Activated CD4-positive, CD25-positive, alpha-beta regulatory T cell treated with anti-CD3 and anti-CD28 coated beads, Interleukin-2, amount 50 U/mL, for 24 hours (primary cell): ENCODE measurements at regions not wholly inside any gene's neighbourhood (a gene's known extent, or its start where the extent isn't known, plus 50 kb on each side); places are given as distances from the start of the nearest gene placed in this dataset.

Experiments
- ATAC-seq, 2 donors: fragments of 150-1000 bp; cut with Tn5 transposase; one replicate each; pipeline ENCODE4 v1.10.0; 2021; ENCODE audit warnings: mild to moderate bottlenecking in 1 of 2, moderate library complexity in 1 of 2

DNA sequence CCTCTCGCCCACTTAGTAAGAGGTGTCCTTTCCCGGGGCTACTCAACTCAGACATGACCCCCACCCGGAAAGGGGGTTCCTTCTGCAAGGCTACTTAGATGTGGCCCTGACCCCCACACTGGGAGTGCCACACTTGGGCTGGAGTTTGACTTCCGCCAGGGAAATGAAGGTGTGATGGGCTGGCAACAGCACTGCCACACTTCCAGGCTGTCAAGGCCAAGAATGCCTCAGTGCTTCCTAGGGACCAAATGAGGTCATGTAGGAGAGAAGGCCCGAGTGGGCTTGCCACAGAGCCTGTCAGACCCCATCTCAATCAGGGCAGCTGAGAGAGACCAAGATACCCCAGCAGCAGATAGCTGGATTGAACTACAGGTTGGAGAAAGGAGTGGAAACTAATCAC lies 55.5 kb downstream of the DRD1 start:
- ATAC-seq = no peak

DNA sequence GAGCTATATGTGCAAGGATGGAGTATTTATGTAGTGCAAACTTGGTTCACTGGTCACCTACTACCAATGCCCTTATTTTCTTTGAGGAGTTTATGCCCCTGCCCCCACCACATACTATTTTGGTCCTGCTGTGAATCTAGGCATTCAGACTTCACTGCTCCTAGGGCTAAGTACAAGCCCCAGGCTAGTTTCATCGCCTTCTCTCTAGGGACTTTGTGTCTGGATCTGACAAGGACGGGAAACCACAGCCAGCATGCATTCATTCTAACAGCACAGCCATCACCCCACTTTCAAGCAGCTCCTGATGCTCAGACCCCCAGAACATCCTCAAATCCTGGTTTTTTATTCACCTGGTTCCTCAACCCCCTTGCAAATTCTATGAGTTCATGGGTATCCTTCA lies 56.8 kb downstream of the DRD1 start:
- ATAC-seq = no peak

DNA sequence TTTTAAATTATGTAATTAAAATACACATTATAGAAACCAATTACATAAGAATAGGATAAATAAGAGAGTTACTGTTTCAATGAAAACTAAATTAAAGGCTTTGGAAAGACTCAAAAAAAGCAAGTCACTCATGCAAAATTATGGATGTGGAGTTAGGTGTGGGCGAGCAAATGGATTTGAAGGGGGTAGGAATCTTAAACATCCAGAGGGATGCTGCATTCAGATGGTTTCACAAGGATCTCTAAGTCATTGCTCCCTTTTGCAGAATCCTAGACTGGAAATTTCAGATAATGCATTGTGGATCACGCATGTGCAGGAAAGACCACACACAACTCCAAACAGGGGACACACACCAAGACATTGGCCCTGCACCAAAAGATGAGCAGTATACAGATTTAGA lies 57.5 kb downstream of the DRD1 start:
- ATAC-seq = no peak

DNA sequence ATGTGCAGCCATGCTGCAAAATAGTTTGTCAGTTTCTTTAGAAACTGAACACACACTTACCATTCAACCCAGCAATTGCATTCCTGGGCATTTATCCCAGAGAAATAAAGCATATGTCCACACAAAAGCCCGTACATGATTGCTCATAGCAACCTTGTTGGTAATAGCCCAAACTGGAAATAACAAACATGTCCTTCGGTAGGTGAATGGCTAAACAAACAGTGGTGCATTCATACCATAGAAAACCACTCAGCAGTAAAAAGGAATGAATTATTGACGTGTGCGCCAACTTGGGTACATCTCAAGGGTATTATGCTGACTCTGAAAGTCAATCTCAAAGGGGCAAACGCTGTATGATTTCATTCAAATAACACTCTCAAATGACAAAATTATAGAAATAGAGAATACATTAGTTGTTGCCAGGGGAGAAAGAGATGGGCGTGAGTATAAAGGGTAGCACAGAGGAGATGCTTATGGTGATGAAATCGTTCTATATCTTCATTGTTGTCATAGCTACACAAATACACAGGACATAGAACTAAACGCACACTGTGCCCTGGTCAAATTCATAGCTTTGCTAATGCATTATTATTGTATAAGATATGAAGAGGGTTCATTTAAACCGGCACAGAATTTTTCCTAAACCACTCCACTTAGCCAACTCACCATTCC lies 58.2 kb downstream of the DRD1 start:
- no peak for ATAC-seq

DNA sequence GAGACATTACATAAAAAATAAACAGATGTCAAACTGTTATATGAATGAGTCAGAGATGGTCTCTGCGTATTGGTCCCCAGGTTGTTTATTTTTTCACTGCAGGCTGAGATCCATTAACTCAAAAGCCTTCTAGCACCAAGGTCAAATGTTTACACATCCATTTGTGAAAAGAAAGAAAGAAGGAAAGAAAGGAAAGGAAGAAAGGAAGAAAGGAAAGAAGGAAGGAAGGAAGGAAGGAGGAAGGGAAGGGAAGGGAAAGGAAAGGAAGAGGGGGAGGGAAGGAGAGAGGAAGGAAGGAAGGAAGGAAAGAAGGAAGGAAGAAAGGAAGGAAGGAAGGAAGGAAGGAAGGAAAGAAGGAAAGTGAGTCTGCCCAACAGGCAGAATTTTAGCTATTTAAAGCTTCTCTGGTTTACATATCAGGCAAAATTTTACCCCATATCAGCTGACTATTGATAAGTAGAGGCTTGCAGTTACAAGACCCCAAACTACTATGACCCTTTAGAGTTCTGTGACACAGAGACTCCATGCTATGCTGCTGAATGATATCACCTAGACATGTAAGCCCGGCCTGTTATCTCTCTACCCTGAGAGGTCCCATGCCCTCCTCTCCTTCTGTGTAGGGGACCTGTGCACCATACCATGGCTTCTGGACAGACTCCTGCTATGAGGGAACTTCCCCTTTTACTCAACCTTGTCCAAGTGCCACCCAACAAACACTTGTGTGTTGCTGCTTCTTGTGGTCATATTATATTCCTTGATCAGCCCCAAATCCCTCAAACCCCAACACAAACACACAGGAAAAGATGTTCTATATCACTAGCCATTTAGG lies 59.0 kb downstream of the DRD1 start:
- no peak for ATAC-seq

DNA sequence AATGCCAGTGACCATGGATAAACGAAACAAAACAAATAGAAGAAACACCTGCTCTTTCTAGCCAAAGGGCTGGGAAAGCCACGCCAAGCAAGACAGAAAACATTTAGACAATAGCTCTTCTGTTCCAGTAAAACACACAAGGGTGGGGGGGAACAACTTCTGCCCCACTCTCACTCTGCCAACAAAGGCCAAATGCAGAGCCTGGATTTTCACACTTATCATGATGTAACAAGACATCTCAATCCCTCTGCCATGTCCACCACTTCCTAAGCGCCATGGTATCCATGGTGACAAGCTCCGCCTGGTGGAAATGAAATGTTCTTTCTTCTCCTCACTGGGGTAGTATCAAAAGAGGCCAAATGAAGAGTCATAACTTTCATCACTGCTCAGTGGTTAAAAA lies 60.6 kb downstream of the DRD1 start:
- ATAC-seq = no peak

DNA sequence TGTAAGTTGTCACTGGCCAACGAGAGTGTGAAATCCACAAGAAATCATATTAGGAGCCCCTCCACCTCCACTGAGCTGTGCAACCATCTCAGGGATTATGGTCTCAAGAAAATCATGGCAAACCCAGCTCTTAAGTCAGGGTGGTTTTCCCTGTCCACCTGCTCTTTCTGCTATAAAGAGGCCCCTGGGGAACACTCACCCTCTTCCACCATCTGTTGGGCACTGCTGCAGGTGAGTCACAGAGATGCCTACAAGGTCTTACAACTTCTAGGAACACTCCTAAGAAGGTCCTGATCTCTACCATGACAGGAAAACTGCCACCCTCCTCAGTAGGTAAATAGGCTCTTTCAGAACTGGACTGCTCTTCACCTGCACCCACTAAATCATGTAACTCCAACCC lies 61.8 kb downstream of the DRD1 start:
- ATAC-seq = no peak

DNA sequence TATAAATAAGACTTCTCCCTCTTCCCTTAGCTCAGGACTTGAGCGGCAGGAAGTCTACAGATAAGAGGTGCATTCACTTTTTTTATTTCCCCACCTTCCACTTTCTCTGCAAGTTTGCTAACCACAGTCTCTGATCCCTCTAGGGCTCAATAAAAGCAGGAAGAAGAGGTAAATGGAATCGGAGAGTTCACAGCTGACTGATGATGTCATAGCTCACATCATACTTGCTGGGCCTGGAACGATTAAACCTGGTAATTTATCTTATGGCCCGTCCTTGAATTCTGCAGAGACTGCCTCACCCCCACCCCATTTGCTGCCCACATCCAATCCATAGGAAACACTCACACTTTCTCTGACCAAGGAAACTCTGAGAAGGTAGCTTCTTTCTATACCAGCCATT lies 62.9 kb downstream of the DRD1 start:
- ATAC-seq = no peak

DNA sequence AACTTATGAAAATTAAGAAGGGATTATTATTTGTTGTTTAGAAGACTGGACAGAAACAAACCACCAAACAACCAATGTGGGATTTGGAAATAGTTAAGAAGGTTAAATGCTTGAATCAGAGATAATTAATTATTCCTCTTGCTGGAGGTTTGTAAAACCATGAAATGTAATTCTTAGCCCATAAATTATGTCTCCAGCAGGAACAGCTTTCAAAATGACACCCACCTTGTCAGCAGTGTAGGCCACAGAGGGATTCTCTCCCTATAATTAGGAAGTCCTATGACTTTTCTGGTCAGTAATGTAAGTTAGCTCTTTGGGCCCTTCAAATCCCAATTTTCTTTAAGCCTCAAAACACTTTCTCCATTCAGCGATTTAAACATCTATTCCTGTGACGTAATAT lies 63.3 kb downstream of the DRD1 start:
- no peak for ATAC-seq

DNA sequence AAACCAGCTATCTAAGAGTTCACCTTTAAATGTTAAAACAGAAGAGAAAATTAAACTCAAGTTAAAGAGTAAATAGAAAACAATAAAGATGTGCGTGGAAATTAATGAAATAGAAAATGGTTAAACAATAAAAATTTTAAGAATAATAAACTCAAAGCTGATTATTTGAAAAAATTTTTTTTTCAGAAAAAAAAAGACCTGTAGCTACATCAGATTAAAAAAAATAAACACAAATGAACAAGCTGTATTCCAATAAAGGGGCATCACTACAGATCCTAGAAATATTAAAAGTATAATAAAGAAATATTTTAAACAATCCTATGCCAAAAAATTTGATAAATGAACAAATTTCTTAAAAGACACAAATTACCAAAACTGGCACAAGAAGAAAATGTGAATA lies 64.1 kb downstream of the DRD1 start:
- ATAC-seq = no peak

DNA sequence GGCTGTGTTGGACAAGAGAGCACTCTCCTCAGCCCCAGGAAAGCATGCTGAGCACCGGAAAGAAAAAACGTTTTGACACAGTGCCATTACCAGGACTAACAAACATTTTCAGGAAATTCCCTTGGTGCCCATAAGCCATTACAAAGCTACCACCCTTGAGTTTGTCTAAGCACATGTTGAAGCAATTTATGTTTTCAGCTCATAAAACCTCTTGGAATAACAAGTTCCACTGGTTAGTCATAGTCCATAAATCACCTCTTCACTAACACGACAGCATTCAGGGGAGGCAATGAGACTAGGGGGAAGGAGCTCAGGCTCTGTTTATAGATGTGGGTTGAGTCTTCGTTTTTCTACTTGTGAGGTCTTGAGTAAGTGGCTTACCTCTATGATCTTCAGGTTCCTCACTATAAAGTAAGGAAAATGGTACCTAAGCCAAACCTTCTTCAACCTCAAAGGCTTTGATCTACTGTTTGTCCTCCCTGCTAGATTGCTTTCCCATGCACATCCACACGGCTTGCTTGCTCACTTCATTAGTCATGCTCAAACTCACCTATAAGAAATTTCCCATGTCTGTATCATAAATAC lies 65.4 kb downstream of the DRD1 start:
- ATAC-seq = no peak

DNA sequence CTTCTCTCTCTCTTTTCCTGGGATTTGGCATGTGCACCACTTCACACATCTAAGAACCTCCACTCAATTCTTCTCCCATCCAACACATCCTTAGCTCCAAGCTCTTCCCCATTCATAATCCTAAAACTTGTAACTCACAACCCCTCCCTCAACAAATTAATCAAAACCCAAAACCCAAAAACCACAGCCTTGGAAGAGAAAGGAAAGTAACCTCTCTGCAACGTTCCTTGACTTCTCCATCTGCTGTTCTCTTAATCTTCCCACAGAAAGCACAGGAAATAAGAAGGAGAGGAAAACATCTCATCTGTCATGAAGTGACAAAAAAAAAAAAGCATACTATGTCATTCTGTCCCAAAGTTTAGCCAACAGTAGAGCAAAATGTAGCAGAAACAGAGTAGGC lies 66.2 kb downstream of the DRD1 start:
- ATAC-seq = no peak

DNA sequence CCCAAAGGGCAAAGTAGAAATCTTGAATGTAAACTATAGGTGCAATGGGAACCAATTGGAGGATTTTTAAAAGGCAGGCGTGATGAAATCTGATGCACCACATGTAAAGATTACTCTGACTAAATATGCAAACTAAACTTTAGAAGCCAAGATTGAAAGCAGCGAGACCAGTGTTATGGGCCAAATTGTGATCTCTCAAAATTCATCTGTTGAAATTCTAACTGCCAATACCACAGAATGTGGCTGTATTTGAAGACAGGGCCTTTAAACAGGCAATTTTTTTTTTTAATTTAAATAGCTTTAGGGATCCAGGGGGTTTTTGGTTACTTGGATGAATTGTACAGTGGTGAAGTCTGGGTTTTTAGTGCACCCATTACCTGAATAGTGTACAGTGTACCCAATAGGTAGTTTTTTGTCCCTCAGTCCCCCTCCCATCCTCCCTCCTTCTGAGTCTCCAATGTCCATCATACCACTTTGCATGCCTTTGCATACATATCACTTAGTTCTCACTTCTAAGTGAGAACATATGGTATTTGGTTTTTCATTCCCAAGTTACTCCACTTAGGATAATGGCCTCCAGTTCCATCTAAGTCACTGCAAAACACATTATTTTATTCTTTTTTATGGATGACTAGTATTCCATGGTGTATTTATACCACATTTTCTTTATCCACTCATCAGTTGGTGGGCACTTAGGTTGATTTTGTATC lies 69.7 kb downstream of the DRD1 start:
- no peak for ATAC-seq

DNA sequence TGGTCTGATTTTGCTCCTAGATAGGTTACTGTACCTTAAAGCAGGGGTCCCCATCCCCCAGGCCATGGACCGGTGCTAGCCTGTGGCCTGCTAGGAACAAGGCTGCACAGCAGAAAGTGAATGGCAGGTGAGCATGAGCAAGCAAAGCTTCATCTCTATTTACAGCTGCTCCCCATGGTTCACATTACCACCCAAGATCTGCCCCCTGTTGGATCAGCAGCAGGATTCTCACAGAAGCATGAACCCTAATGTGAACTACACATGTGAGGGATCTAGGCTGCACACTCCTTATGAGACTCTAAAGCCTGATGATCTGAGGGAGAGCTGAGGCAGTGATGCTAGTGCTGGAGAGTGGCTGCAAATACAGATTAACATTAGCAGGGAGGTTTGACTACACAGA lies 78.1 kb downstream of the DRD1 start:
- ATAC-seq = no peak

DNA sequence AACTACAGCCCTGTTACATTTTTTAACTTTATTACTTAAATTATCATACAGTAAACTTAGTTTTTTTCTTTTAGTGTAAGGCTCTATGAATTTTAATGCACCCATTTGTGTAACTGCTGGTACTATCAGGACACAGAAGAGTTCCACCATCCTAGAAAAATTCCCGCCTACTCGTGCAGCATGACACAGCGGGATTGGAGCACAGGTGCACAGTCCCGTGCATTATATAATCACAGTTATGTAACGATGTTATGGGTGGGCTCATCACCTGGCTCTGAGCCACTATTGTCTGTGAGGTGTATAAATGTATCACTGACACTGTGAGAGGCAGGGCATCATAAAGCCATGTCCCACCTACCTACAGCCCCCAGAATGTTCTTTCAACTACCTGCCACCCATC lies 80.7 kb downstream of the DRD1 start:
- ATAC-seq = no peak

DNA sequence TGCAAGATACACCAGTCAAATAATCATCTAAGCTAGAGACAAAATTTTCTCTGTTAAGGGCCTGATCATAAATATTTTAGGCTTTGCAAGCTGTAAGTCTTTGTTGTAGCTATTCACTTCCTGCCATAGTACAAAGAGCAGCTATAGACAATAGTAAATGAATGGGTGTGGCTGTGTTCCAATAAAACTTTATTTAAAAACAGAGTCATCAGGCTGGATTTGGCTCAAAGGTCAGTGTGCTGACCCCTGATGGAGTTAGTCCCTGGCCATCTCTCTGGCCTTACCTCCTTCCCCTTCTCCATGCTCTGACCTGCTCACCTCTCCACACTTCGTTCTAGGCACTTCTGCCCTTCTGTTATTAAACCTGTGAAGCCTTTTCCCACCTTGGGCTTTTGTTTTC lies 86.0 kb downstream of the DRD1 start:
- no peak for ATAC-seq

DNA sequence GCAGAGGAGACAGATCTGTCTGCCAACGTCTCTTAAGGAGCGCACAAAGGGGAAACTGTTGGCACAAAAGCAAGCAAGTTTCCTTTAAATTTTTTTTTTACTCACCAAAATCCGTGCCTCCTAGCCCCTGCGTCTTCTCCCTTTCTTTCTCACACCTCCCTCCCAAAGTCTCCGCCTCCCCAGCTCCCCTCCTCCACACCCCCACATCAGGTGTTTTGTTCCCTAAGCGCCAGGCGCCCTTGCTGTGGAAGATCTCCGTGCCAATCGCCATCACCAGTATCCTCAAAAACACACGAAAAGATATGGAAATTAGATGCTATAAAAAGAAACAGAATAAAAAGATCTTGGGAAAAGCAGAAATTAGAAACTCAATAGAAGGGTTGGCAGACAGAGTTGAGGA lies 87.6 kb downstream of the DRD1 start:
- ATAC-seq = no peak

DNA sequence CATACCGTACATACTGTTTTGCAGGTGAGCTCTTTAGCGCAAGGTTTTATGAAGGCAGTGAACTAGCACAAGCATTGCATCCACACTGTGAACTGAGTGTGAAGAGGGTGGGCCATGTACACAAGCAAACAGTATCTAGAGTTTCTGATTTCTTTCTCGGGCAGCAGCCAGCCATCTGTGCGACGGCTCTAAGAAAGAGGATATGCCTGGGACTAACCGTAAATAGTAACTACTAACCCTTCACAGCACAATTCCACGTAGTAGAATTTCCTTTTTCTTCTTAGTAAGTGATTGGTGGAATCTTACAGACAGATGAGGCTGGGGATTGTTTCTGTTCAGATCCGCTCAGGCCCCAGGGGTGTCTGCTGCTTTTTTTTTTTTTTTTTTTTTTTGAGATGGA lies 89.0 kb downstream of the DRD1 start:
- no peak for ATAC-seq

DNA sequence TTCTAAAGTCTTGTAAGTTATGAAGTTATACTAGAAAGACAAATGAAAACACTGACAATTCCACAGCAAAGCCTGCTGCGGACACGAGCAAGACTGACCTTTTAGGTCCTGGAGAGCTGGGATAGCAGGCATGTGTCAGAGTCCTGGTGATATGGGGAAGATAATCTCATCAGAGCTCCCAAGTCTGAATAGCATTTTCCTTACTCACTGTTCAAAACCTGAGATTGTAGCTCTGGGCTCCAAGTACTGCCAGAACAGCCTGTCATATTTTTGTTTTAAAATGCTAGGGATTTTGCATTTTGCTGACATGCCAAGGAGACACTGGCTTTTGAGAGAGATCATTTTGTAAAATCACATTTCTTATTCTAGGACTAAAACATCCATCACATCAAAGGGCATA lies 90.1 kb downstream of the DRD1 start:
- ATAC-seq = no peak

DNA sequence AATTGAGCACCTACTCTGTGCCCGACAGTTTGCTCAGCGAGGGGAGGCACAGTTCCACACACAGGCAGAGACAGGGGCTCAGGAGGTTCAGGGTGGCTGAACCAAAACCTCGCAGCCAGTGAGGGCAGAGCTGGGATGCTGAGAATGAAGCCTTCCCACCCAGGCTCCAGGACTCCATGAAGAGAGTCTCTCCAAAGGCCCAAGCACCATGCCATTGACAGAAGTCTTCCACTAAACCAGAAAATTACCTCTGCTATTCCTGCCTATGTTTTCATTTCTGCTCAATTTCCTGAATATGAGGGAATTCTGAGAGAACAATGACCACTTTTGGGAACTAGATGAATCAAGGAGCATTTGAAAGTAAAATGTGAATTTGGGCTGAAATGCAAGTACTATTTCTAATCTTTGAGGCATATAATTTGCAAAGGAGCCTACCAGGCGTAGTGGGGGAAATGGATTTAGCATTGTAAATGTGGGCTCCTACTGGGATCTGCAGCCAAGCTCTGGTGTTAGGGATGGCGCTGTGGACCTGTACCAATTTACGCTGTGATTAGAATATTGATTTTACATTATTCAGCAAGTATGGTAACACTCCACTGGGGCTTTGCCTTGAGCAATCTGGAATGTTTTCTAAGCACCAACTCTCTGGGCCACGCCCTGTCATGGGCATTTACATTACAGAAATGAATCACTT lies 91.9 kb downstream of the DRD1 start:
- no peak for ATAC-seq

DNA sequence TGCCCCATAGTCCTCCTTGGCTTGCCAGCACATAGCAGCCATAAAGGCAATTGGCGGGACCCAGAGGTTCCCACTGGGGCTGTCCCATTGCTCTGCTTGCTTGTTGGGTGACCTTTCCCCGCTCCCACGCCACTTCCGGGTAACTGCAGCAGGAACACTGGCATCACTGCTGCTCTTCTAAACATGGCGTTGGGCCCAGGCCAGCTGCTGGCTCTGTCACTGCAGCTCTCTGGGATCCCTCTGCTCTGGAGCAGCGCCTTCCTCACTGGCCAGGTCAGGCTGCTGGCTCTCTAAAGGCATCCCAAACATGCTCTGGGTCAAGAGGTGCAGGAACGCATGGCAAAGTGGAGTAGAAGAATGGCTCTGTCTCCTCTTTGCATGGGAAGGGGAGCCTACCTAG lies 92.9 kb downstream of the DRD1 start:
- no peak for ATAC-seq

DNA sequence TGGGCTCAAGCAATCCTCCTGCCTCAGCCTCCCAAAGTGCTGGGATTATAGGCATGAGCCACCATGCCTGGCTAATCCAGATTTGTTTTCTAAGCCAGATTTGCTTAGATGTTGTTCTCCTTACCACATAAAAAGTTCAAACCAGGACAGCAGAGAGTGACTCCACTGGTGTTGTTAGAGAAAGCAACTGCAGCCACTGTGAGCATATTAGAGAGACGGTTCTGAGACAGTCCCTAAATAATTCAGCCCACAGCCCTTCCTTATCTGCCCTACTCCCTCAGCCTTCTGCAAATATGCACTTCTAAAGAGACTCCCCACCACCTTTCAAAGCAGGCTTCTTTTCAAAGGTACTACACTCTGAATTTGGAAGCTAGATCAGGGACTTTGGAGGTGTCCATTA lies 96.1 kb downstream of the DRD1 start:
- ATAC-seq = no peak

DNA sequence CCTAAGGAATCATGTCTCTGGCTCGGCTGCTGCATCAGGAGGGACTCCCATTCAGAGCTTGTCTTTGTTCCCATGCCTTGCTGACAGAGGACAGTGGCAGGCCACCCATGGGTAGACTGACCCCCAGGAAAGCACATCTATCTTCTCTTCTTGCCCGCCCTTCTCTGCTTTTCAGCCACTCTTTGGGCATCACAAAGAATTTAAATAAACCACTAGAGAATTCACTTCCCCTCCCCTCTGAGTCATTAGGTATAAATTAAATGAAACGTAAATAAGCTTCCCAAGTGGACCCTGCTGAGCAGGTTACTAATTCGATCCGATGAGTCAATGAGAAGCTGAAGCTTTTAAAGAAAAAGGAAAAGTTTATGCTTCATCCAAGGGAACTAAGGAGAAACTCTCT lies 97.0 kb downstream of the DRD1 start:
- no peak for ATAC-seq
